ENCODE measurements at regions not wholly inside any gene's neighbourhood (a gene's known extent, or its start where the extent isn't known, plus 50 kb on each side); places are given as distances from the start of the nearest gene placed in this dataset.
"Not testable (repeated sequence)": the region's sequence is repeated elsewhere in the genome, so short reads cannot be mapped to it uniquely, and the experiment has no call there.

DNA sequence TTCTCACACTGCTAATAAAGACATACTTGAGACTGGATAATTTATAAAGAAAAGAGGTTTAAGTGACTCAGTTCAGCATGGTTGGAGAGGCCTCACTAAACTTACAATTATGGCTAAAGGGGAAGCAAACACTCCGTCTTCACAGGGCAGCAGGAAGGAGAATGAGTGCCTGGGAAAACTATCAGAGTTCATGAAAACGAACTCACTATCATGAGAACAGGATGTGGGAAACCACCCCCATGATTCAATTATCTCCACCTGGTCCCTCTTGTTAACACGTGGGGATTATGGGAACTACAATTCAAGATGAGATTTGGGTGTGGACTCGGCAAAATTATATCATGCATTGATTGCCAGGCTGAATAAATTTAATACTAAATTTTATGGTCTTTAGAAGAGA is 592.7 kb downstream of the GRXCR1 start:
- no peak for DNase-seq
- no peaks in the 10 kb centered on the region for H3K36me3 ChIP-seq (replicated peaks in 1 of 2)

DNA sequence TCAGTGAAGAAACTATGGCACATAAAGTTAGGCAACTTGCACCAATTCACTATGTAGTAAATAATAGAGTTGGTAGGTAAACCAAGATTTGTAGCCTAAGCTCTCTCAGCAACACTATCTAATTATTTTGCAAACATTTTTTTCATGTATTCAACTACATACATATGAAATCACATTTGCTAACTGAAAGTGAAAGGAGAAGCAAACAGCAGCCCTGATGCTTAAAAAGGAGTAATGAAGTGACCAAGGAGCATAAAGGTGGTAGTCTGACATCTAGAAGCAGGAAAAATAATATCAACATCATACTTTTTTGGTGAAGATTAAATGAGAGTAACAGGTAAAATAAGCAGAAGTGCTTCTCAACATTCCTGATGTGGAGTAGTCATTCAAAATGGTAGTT is 603.7 kb downstream of the GRXCR1 start:
- Histone ChIP-seq H3K36me3 (replicated peaks in 1 of 2) (no peaks in the 10 kb centered on the region), H3K4me3 (no peak overlapping the region), H3K27ac (no peak overlapping the region), H3K27me3 (no peaks in the 10 kb centered on the region), H3K9me3 (replicated peaks in 1 of 3) (no peaks in the 10 kb centered on the region), H3K4me1 (replicated peaks in 1 of 2) (no peaks in the 10 kb centered on the region)
- DNase-seq: no peak
- intact Hi-C loops (cut with DNase I): no loop called here
- TF ChIP-seq CTCF (IDR thresholded peaks at IDR 0.05): no peak
- no peak for TF ChIP-seq POLR2A (IDR thresholded peaks at IDR 0.05)

More for the DNA sequence above, 592.7 kb downstream of the GRXCR1 start:
- no peak for TF ChIP-seq POLR2A (IDR thresholded peaks at IDR 0.05)
- TF ChIP-seq CTCF (IDR thresholded peaks at IDR 0.05): no peak
- intact Hi-C loops (cut with DNase I): no loop called here
- H3K27me3 ChIP-seq: no peaks in the 10 kb centered on the region
- no peaks in the 10 kb centered on the region for H3K4me1 ChIP-seq (replicated peaks in 1 of 2)
- WGBS, 4 donors: 47 to 58% (median 54%) methylated on average over 4 of the region's 4 CpGs
- no peaks in the 10 kb centered on the region for H3K9me3 ChIP-seq (replicated peaks in 1 of 3)
- H3K27ac ChIP-seq: no peak overlapping the region
- no peak overlapping the region for H3K4me3 ChIP-seq

GRCh38 chr4:43496602-43497001 is 604.1 kb downstream of the GRXCR1 start:
- Histone ChIP-seq H3K27ac (no peak overlapping the region), H3K27me3 (no peaks in the 10 kb centered on the region), H3K9me3 (replicated peaks in 1 of 3) (no peaks in the 10 kb centered on the region), H3K36me3 (replicated peaks in 1 of 2) (no peaks in the 10 kb centered on the region), H3K4me3 (no peak overlapping the region), H3K4me1 (replicated peaks in 1 of 2) (no peaks in the 10 kb centered on the region)
- TF ChIP-seq CTCF (IDR thresholded peaks at IDR 0.05): no peak
- no peak for TF ChIP-seq POLR2A (IDR thresholded peaks at IDR 0.05)
- no peak for DNase-seq
- WGBS, 4 donors: 43 to 68% (median 45%) methylated on average over 2 of the region's 2 CpGs
- intact Hi-C loops (cut with DNase I): no loop called here

GRCh38 chr4:43505823-43506222 is 613.3 kb downstream of the GRXCR1 start:
- H3K27me3 ChIP-seq; DNase-seq; H3K36me3 ChIP-seq (replicated peaks in 1 of 2); H3K4me3 ChIP-seq; H3K4me1 ChIP-seq (replicated peaks in 1 of 2); intact Hi-C loops (cut with DNase I); H3K27ac ChIP-seq; H3K9me3 ChIP-seq (replicated peaks in 1 of 3): not testable (repeated sequence)
- WGBS, 4 donors: 89 to 93% (median 91%) methylated on average over 13 of the region's 13 CpGs

DNA sequence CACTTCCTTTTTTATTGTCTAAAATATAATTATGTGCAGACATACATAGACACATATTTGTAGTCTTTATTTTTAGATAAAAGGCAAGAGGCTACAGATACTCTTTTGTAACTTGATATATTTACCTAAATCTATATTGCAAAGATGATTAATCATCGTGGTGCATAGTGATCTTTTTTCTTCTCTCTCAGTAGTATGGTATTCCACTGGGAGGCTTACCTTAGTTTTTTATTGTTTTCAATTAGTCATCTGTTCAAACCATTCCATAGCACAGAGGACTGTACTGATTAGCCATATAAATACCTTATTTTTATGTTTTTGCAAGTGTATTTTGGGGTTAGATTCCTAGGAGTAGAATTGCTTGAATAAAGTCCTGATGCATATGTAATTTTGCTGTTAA is 619.7 kb downstream of the GRXCR1 start:
- H3K27me3 ChIP-seq: no peaks in the 10 kb centered on the region
- TF ChIP-seq POLR2A (IDR thresholded peaks at IDR 0.05): no peak
- TF ChIP-seq CTCF (IDR thresholded peaks at IDR 0.05): no peak
- no peak overlapping the region for H3K4me3 ChIP-seq
- H3K9me3 ChIP-seq (replicated peaks in 1 of 3): no peaks in the 10 kb centered on the region
- no peak overlapping the region for H3K27ac ChIP-seq
- no peaks in the 10 kb centered on the region for H3K36me3 ChIP-seq (replicated peaks in 1 of 2)
- intact Hi-C loops (cut with DNase I): no loop called here
- 74 to 84% (median 80%) methylated on average over 1 of the region's 1 CpG for WGBS, 4 donors
- DNase-seq: no peak
- H3K4me1 ChIP-seq (replicated peaks in 1 of 2): no peaks in the 10 kb centered on the region

Data from adrenal gland (tissue), 9 donors.